WTC11 (cell line): ENCODE measurements at regions not wholly inside any gene's neighbourhood (a gene's known extent, or its start where the extent isn't known, plus 50 kb on each side); places are given as distances from the start of the nearest gene placed in this dataset.

Experiments used
- ZBTB43 ChIP-seq: sonication (generic); formaldehyde crosslinking; IDR thresholded peaks from 2 replicates; pipeline ENCODE4 v1.8.1; 2023; ENCODE audit warnings: mild to moderate bottlenecking, missing genetic modification reagents
- TF ChIP-seq, protein P1 (sequence below): fragments of 200-600 bp; IDR thresholded peaks from 2 replicates; pipeline ENCODE4 v1.8.0; 2022; ENCODE audit warnings: antibody characterized with exemption

DNA sequence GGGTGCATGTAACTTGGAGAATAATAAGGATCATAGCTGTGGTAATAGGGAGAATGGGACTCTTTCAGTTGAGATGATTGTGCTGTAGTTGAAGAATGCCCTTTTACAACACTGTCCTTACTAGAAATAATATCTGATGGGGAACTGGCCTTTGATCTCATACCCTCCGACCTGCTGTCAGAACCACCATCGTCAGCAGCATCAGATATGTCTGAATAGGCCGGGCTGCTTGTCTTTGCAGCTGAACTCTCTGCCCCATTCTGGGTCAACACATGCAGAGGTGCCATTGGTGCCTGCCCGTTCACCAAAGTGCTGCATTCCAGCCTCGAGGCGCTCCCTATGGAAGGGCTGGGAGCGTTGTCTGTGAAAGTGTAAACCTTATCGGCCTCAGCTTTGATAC lies 99.1 kb downstream of the ZNF608 start:
- TF ChIP-seq, protein P1, sequence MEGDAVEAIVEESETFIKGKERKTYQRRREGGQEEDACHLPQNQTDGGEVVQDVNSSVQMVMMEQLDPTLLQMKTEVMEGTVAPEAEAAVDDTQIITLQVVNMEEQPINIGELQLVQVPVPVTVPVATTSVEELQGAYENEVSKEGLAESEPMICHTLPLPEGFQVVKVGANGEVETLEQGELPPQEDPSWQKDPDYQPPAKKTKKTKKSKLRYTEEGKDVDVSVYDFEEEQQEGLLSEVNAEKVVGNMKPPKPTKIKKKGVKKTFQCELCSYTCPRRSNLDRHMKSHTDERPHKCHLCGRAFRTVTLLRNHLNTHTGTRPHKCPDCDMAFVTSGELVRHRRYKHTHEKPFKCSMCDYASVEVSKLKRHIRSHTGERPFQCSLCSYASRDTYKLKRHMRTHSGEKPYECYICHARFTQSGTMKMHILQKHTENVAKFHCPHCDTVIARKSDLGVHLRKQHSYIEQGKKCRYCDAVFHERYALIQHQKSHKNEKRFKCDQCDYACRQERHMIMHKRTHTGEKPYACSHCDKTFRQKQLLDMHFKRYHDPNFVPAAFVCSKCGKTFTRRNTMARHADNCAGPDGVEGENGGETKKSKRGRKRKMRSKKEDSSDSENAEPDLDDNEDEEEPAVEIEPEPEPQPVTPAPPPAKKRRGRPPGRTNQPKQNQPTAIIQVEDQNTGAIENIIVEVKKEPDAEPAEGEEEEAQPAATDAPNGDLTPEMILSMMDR: no peak
- no peak for TF ChIP-seq ZBTB43 (CRISPR knock-in tag)
